Activated CD4-positive, alpha-beta T cell treated with anti-CD3 and anti-CD28 coated beads for 36 hours (primary cell): ENCODE measurements at regions not wholly inside any gene's neighbourhood (a gene's known extent, or its start where the extent isn't known, plus 50 kb on each side); places are given as distances from the start of the nearest gene placed in this dataset.

Source experiments
- ATAC-seq: fragments of 200-7000 bp; cut with Tn5 transposase; one replicate; pipeline ENCODE4 v1.10.0; 2021; ENCODE audit warnings: mild to moderate bottlenecking, moderate library complexity
- CTCF ChIA-PET: fragments of 350-600 bp; sonication (Branson Sonifier 250); formaldehyde crosslinking; loops from one replicate; lab custom pipeline; 2021; ENCODE audit warnings: antibody characterized with exemption; lab: Charles Lee
- POLR2A ChIA-PET: fragments of 350-600 bp; sonication (Branson Sonifier 250); formaldehyde crosslinking; loops from one replicate; lab custom pipeline; 2021; ENCODE audit warnings: antibody characterized with exemption, inconsistent platforms; lab: Charles Lee
- DNase-seq: peaks from one replicate; pipeline ENCODE4 v3.0.0-alpha.2; 2020
- H3K27ac Mint-ChIP-seq: one replicate; pipeline ENCODE4 v1.8.0; 2021; ENCODE audit warnings: mixed read lengths
- H3K27me3 Mint-ChIP-seq: one replicate; pipeline ENCODE4 v1.8.0; 2021; ENCODE audit warnings: mixed read lengths
- H3K36me3 Mint-ChIP-seq: one replicate; pipeline ENCODE4 v1.8.0; 2021; ENCODE audit warnings: low read depth, mixed read lengths
- H3K4me1 Mint-ChIP-seq: one replicate; pipeline ENCODE4 v1.8.0; 2021; ENCODE audit warnings: mixed read lengths
- H3K4me3 Mint-ChIP-seq: one replicate; pipeline ENCODE4 v1.8.0; 2021; ENCODE audit warnings: mild to moderate bottlenecking, moderate library complexity, mixed read lengths
- H3K9me3 Mint-ChIP-seq: one replicate; pipeline ENCODE4 v1.8.0; 2021; ENCODE audit warnings: low read depth, mixed read lengths
- intact Hi-C, 2 experiments: fragments of 100-400 bp; cut with DNase I in 1 of 2; cut with micrococcal nuclease in 1 of 2; formaldehyde crosslinking; loops; one replicate each; pipeline versions ENCODE4 v1.14.2 to v1.15.1; 2022 to 2024; cut with DNase I, micrococcal nuclease

DNA sequence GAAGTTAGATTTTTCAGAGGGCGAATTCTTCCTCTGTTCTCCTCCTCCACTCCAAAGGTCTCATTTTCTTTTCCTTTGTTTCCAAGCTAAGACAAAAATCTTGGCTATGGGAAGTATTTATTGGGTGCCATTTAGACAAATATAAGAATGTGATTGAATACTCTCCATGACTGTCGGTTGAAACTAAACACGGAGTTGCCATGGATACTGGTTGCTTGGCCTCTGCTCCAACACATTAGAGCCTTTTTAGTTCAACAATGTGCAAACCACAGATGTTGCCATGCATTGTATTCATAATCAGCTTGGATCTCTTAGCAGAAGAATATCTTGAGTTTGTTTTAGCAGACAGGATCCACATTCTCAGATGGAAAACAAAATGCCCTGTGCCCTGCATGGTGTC lies 366.5 kb upstream of the LCORL start:
- CTCF ChIA-PET: interaction anchor here (1.6 kb wide), 1 partner anchor 10 kb away, joined by 7 read pairs; no protein-coding TSS in a partner anchor
- peaks cover 6% of the 10 kb centered on the region for H3K27me3 Mint-ChIP-seq
- ATAC-seq (no peak), DNase-seq (no peak)
- no peaks in the 10 kb centered on the region for H3K4me1 Mint-ChIP-seq
- no peak overlapping the region for H3K27ac Mint-ChIP-seq
- POLR2A ChIA-PET: no interaction called here
- no peaks in the 10 kb centered on the region for H3K36me3 Mint-ChIP-seq
- no peaks in the 10 kb centered on the region for H3K9me3 Mint-ChIP-seq
- intact Hi-C loops: no loop called here
- no peak overlapping the region for H3K4me3 Mint-ChIP-seq

DNA sequence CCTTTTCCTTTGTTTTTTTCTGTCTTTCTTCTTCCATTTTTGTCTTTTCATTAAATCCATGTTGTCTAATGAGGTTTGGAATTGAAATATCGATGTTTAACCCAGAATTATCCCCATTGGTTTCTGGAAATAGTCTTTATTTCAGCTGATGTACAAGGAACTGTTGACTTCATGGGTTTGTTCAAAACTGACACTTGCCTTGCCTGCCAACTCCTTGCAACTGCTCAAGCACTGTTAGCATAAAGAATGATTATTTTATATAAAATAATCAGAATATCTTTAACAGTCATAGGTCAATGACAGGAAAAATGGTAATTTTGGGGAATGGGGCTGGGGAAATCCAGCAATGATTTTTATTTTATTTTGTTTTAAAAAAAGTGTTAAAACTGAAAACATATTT lies 359.6 kb upstream of the LCORL start:
- ATAC-seq: no peak
- POLR2A ChIA-PET: no interaction called here

GRCh38 chr4:18369561-18369960 lies 348.0 kb upstream of the LCORL start:
- H3K4me1 Mint-ChIP-seq: no peaks in the 10 kb centered on the region
- no peak for DNase-seq
- H3K27me3 Mint-ChIP-seq: peaks cover 18% of the 10 kb centered on the region
- ChIA-PET CTCF (no interaction called here), POLR2A (no interaction called here)
- H3K27ac Mint-ChIP-seq: no peak overlapping the region
- ATAC-seq: no peak
- H3K9me3 Mint-ChIP-seq: no peaks in the 10 kb centered on the region
- intact Hi-C loops: no loop called here
- H3K36me3 Mint-ChIP-seq: no peaks in the 10 kb centered on the region
- no peak overlapping the region for H3K4me3 Mint-ChIP-seq

More for the DNA sequence above, 359.6 kb upstream of the LCORL start:
- Mint-ChIP-seq H3K36me3 (no peaks in the 10 kb centered on the region), H3K9me3 (no peaks in the 10 kb centered on the region), H3K4me1 (no peaks in the 10 kb centered on the region), H3K27ac (no peak overlapping the region), H3K4me3 (no peak overlapping the region), H3K27me3 (peaks cover 16% of the 10 kb centered on the region)
- CTCF ChIA-PET: no interaction called here
- DNase-seq: no peak
- intact Hi-C loops: no loop called here

- Mint-ChIP-seq H3K4me1 (no peaks in the 10 kb centered on the region), H3K36me3 (no peaks in the 10 kb centered on the region), H3K9me3 (no peaks in the 10 kb centered on the region), H3K4me3 (no peak overlapping the region), H3K27ac (no peak overlapping the region), H3K27me3 (peaks cover 17% of the 10 kb centered on the region)
- intact Hi-C loops: loop anchor here in 1 of 2 experiments (1.0 to 2.0 kb wide), 2 partner anchors 550 to 818 kb away; no protein-coding TSS in a partner anchor
- CTCF ChIA-PET: interaction anchor here (0.8 kb wide), 1 partner anchor 473 kb away, joined by 3 read pairs; no protein-coding TSS in a partner anchor
- POLR2A ChIA-PET: no interaction called here
- ATAC-seq: peak; percentile 78
- peak; percentile 6 for DNase-seq
Measured at GRCh38 chr4:18366892-18367291, 345.3 kb upstream of the LCORL start.

DNA sequence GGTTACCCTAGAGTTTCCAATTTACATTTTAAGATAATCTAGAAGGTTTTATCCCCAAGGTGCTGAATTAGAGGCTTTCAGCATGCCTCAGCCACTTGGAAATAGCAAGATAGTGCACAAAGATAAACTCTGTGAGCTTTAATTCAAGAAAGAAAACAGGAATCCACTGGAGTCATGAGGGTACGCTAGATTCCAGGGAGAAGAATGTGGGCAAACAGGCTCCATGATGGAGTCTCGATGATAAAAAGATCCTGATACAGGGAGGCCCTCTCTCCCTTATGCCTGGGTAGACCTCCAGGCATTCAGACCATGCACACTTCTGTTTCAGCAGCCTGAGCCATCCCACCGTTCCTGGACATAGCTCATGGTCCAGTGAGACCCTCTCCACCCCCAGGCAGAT lies 344.6 kb upstream of the LCORL start:
- Mint-ChIP-seq H3K27me3 (peaks cover 14% of the 10 kb centered on the region), H3K9me3 (no peaks in the 10 kb centered on the region), H3K27ac (no peak overlapping the region), H3K4me1 (no peaks in the 10 kb centered on the region), H3K4me3 (no peak overlapping the region), H3K36me3 (no peaks in the 10 kb centered on the region)
- ATAC-seq (no peak), DNase-seq (no peak)
- intact Hi-C loops: loop anchor here in 1 of 2 experiments (2.0 kb wide), 1 partner anchor 817 kb away; no protein-coding TSS in a partner anchor
- POLR2A ChIA-PET: no interaction called here
- CTCF ChIA-PET: no interaction called here

DNA sequence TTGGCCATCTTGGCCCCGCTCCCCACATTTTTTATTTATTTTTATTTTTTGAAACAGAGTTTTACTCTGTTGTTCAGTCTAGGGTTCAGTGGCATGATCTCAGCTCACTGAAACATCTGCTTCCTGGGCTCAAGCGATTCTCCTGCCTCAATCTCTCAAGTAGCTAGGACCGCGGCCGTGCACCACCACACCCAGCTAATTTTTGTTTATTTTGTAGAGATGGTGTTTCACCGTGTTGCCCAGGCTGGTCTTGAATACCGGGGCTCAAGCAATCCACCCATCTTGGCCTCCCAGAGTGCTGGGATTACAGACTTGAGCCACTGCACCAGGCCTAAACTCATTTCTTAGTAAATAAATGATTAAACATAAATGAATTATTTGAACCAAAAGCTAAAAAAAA lies 322.0 kb upstream of the LCORL start:
- intact Hi-C loops: no loop called here
- Mint-ChIP-seq H3K4me1 (no peaks in the 10 kb centered on the region), H3K4me3 (no peak overlapping the region), H3K36me3 (no peaks in the 10 kb centered on the region), H3K27me3 (peaks cover 2% of the 10 kb centered on the region), H3K27ac (no peak overlapping the region), H3K9me3 (peaks cover 3% of the 10 kb centered on the region)
- no peak for ATAC-seq
- no peak for DNase-seq
- ChIA-PET POLR2A (no interaction called here), CTCF (no interaction called here)

- intact Hi-C loops: no loop called here
- CTCF ChIA-PET: interaction anchor here (0.5 kb wide), 1 partner anchor 299 kb away, joined by 3 read pairs; no protein-coding TSS in a partner anchor
Measured at GRCh38 chr4:18342847-18343246, 321.3 kb upstream of the LCORL start.

DNA sequence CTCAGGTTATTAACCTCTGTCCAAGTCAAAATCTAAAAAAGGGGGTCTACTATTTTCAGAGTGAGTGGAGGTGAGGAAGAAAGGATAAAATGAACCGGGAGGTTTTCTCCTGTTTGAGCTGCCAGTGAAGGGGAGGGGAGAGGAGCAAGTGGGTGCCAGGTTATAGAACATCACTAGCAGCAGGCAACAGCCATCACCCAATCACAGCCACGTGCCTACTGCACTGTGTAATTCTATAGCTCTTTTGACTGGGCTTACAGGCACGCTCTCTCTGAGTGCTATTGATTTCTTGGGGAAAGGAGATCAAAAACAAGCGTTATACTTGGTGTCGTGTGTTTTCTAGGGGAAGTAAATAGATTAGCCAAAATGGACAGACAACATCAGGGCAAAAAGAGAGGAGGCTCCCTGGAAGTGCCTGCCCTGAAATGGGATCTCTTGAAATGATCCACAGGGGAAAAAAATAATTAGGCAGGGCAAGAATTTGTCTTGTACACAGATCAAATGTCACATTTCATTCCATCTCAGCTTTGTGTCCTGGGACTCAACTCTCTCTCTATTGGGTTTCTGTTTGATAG lies 300.5 kb upstream of the LCORL start:
- POLR2A ChIA-PET: no interaction called here
- Mint-ChIP-seq H3K27ac (no peak overlapping the region), H3K36me3 (no peaks in the 10 kb centered on the region), H3K4me1 (no peaks in the 10 kb centered on the region), H3K4me3 (no peak overlapping the region), H3K27me3 (peaks cover 11% of the 10 kb centered on the region), H3K9me3 (no peaks in the 10 kb centered on the region)
- DNase-seq (no peak), ATAC-seq (no peak)
- CTCF ChIA-PET: no interaction called here
- intact Hi-C loops: no loop called here

More at GRCh38 chr4:18342847-18343246, 321.3 kb upstream of the LCORL start:
- no peaks in the 10 kb centered on the region for H3K4me1 Mint-ChIP-seq
- ATAC-seq: no peak
- peaks cover 2% of the 10 kb centered on the region for H3K27me3 Mint-ChIP-seq
- H3K4me3 Mint-ChIP-seq: no peak overlapping the region
- POLR2A ChIA-PET: no interaction called here
- H3K9me3 Mint-ChIP-seq: peaks cover 5% of the 10 kb centered on the region
- no peak overlapping the region for H3K27ac Mint-ChIP-seq
- DNase-seq: no peak
- no peaks in the 10 kb centered on the region for H3K36me3 Mint-ChIP-seq

DNA sequence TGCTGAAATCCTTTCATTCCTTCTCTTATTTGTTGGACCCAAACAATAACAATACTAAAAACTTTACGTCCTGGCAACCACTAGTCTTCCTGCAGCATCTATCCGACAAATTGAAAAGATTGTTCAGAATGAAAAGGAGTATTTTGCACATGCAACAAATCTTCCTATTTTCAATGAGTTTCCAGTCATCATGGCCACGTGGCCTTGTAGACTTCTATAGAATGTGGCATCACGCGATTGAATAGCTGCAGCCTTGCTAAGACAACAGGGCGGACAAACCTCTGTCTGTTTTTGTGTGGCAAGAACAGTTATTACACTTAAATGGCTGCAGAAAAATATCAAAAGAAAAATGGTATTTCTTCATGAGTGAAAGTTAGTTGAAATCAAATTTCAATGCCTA lies 297.9 kb upstream of the LCORL start:
- no peak overlapping the region for H3K4me3 Mint-ChIP-seq
- no peak for DNase-seq
- no peaks in the 10 kb centered on the region for H3K4me1 Mint-ChIP-seq
- no peak for ATAC-seq
- no peaks in the 10 kb centered on the region for H3K9me3 Mint-ChIP-seq
- H3K27ac Mint-ChIP-seq: no peak overlapping the region
- H3K27me3 Mint-ChIP-seq: peaks cover 10% of the 10 kb centered on the region
- intact Hi-C loops: no loop called here
- ChIA-PET POLR2A (no interaction called here), CTCF (no interaction called here)
- no peaks in the 10 kb centered on the region for H3K36me3 Mint-ChIP-seq

DNA sequence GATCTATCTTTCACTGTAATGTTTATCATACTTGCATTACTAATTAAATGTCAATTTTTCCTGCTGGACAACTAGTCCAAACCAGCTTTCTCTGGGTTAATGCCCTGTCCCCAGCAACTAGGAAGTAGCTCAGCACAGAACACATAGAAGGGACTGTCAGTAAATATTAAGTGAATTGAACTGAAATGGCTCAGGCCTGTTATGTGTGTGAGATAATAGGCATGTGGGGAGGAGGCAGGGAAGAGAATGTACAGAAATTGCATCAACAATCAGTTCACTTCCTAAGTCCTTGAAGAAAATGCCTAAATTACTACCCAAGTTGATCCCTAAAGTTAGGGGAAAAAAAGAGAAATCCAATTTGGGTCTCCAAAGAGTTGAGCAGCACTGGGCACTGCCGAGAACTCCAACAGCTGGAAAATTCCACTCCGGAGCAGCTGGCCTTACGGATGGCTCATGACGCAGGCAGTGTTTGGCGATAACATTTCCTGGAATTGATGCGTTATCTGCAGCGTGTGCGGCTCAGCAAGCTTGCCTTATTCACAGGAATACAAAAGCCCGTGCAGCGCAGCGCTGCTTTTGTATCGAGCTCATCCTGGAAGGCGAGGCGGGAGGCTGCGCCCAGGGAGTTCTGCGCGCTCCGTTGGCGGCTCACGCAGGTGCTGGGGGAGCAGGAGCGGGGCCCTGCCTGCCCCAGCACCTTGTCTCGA lies 297.3 kb upstream of the LCORL start:
- POLR2A ChIA-PET: no interaction called here
- Mint-ChIP-seq H3K36me3 (no peaks in the 10 kb centered on the region), H3K4me1 (no peaks in the 10 kb centered on the region), H3K27me3 (peaks cover 10% of the 10 kb centered on the region), H3K4me3 (no peak overlapping the region), H3K9me3 (no peaks in the 10 kb centered on the region), H3K27ac (no peak overlapping the region)
- intact Hi-C loops: no loop called here
- DNase-seq (no peak), ATAC-seq (no peak)
- CTCF ChIA-PET: no interaction called here

DNA sequence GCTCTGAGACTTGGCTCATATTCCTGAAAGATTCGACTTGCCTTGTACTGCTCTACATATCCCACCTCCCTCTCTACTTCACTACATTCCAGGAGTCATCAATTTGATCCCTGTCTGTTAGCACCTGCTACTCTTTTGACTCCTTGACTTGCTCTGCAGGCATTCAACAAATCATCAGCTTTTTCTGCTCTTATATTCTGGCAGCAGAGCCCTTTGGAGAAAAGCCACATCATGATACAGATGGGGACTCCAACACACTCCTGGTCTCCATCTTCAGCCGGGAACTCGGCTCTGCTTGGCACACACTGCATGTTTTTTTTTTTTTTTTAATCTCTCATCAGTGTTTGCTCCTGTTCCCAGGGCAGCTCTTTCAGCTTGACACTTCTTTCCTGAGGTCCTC lies 293.2 kb upstream of the LCORL start:
- Mint-ChIP-seq H3K27ac (no peak overlapping the region), H3K36me3 (no peaks in the 10 kb centered on the region), H3K9me3 (no peaks in the 10 kb centered on the region), H3K4me3 (no peak overlapping the region), H3K4me1 (no peaks in the 10 kb centered on the region), H3K27me3 (peaks cover 10% of the 10 kb centered on the region)
- ChIA-PET POLR2A (no interaction called here), CTCF (interaction anchor here (1.1 kb wide), 1 partner anchor 9 kb away, joined by 4 read pairs; no protein-coding TSS in a partner anchor)
- intact Hi-C loops: no loop called here
- DNase-seq (no peak), ATAC-seq (no peak)

DNA sequence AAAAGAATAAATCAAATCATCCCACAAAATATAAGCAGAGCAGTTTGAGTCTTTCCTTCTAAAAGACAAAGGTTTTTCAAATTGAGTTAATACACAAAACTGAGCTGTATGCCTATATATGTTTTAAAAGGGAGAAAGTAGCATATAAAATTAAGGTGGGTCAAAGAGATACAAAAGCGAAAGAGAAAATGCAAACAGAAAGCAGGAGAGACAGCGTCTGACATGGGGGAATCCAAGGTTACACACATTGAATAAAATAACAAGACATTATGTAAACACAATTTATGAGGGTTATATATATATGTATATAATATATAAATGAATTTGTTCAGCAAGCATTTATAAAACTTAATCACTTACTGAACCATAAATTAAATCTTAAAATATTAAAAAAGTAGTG lies 276.1 kb upstream of the LCORL start:
- Mint-ChIP-seq H3K36me3 (no peaks in the 10 kb centered on the region), H3K4me1 (no peaks in the 10 kb centered on the region), H3K4me3 (no peak overlapping the region), H3K27ac (no peak overlapping the region), H3K9me3 (no peaks in the 10 kb centered on the region), H3K27me3 (peaks cover 9% of the 10 kb centered on the region)
- DNase-seq (no peak), ATAC-seq (no peak)
- ChIA-PET POLR2A (no interaction called here), CTCF (no interaction called here)
- intact Hi-C loops: no loop called here
